ENCODE measurements at regions not wholly inside any gene's neighbourhood (a gene's known extent, or its start where the extent isn't known, plus 50 kb on each side); places are given as distances from the start of the nearest gene placed in this dataset.
"Not testable (repeated sequence)": the region's sequence is repeated elsewhere in the genome, so short reads cannot be mapped to it uniquely, and the experiment has no call there.

DNA sequence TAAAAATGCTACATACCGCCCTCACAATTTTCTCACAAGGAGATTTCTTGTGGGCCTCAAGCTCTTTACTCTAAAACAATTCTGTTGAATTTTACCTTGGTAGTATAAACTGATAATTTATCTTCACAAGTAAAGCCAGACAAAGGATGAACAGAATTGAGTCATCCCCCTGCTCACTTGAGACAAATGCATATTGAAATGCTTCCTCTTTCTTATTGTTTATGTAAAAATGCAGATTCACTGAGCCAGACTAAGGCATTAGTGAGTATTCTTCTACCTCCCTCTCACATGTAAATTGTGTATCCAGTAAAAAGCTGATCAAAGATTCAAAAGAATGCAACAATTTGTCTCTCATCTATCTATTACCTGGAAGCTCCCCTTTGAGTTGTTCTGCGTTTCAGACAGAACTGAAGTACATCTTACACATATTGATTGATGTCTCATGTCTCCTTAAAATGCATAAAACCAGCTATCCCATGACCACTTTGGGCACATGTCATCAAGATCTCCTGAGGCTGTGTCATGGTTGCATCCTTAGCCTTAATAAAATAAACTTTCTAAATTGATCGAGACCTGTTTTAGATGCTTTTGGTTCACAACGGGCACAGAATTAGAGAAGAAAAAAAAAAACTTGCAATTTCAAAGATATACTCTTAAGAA, 743.1 kb upstream of the B3GALT2 start:
- Mint-ChIP-seq H3K27me3 (no peaks in the 10 kb centered on the region), H3K4me3 (no peak overlapping the region)

DNA sequence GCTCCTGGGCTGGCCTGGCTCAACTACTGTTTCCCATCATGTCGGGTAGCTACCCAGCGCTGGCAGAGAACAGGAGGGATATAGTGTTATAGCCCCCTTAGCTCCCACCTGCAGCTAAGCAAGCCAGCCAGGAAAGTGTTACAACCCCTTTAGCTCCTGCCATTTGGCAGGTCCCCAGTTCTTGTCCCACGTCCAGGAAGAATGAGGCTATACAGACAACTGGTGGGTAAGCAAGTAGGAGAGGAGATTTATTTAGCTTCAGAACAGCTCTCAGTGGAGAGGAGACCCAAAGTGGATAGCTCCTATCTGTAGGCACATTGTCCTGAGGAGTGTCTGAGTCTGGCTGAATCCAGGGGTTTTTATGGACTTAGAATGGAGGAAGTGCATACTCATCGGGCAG, 741.1 kb upstream of the B3GALT2 start:
- Mint-ChIP-seq H3K27me3 (no peaks in the 10 kb centered on the region), H3K4me3 (no peak overlapping the region), H3K27ac (no peak overlapping the region), H3K9me3 (ENCODE audit: low read depth) (no peaks in the 10 kb centered on the region), H3K36me3 (peaks cover 7% of the 10 kb centered on the region), H3K4me1 (ENCODE audit: low read depth) (no peaks in the 10 kb centered on the region)

More for the DNA sequence above, 743.1 kb upstream of the B3GALT2 start:
- Mint-ChIP-seq H3K36me3 (peaks cover 7% of the 10 kb centered on the region), H3K4me1 (ENCODE audit: low read depth) (no peaks in the 10 kb centered on the region), H3K9me3 (ENCODE audit: low read depth) (no peaks in the 10 kb centered on the region), H3K27ac (no peak overlapping the region)

GRCh38 chr1:193926956-193927355, 740.5 kb upstream of the B3GALT2 start:
- H3K36me3 Mint-ChIP-seq: peaks cover 7% of the 10 kb centered on the region
- no peak overlapping the region for H3K27ac Mint-ChIP-seq
- H3K27me3 Mint-ChIP-seq: no peaks in the 10 kb centered on the region
- no peaks in the 10 kb centered on the region for H3K4me1 Mint-ChIP-seq (ENCODE audit: low read depth)
- H3K4me3 Mint-ChIP-seq: no peak overlapping the region
- H3K9me3 Mint-ChIP-seq (ENCODE audit: low read depth): no peaks in the 10 kb centered on the region

- H3K27me3 Mint-ChIP-seq: no peaks in the 10 kb centered on the region
- H3K27ac Mint-ChIP-seq: no peak overlapping the region
- no peaks in the 10 kb centered on the region for H3K9me3 Mint-ChIP-seq (ENCODE audit: low read depth)
- H3K36me3 Mint-ChIP-seq: peaks cover 2% of the 10 kb centered on the region
- H3K4me3 Mint-ChIP-seq: no peak overlapping the region
- no peaks in the 10 kb centered on the region for H3K4me1 Mint-ChIP-seq (ENCODE audit: low read depth)
These were observed 733.4 kb upstream of the B3GALT2 start for GRCh38 chr1:193919827-193920226.

DNA sequence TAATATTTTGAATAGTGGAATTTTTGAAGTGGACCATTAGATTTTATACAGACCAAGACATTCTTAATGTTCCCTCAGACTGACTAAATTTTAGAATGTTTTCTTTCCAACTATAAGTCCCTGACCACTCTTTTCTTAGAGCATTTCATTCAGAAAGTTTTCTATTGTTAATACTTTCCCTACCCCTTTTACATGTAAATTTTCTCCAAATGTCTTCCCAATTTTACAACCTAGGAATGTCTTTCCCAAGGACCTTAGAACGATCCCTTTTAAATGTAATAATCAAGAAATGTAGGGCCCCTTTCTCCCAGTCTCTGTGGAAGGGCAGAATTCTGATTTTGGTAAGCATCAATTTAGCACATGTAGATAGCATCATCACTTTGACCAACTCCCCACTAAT, 730.0 kb upstream of the B3GALT2 start:
- Mint-ChIP-seq H3K4me1 (ENCODE audit: low read depth) (no peaks in the 10 kb centered on the region), H3K36me3 (peaks cover 2% of the 10 kb centered on the region), H3K9me3 (ENCODE audit: low read depth) (no peaks in the 10 kb centered on the region), H3K4me3 (no peak overlapping the region), H3K27me3 (no peaks in the 10 kb centered on the region), H3K27ac (no peak overlapping the region)

DNA sequence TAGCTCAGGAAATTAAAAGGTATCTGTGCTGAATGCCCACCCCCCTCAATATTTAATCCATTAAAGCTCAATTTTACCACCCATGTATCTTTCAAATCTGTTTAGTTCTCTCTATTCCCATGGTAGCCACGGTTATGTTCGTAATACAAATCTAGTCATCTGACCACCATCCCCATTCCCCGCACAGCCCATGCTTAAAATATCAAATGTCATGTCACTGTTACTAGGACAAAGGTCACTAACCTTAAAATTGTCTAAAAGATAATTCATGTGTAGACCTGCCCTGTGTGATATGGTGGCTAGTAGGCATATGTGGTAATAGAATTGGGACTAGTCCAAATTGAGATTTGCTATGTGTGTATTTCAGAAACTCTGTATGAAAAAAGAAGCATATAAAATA, 728.5 kb upstream of the B3GALT2 start:
- Mint-ChIP-seq H3K27ac (no peak overlapping the region), H3K9me3 (ENCODE audit: low read depth) (no peaks in the 10 kb centered on the region), H3K36me3 (peaks cover 5% of the 10 kb centered on the region), H3K4me3 (no peak overlapping the region), H3K27me3 (no peaks in the 10 kb centered on the region), H3K4me1 (ENCODE audit: low read depth) (no peaks in the 10 kb centered on the region)

DNA sequence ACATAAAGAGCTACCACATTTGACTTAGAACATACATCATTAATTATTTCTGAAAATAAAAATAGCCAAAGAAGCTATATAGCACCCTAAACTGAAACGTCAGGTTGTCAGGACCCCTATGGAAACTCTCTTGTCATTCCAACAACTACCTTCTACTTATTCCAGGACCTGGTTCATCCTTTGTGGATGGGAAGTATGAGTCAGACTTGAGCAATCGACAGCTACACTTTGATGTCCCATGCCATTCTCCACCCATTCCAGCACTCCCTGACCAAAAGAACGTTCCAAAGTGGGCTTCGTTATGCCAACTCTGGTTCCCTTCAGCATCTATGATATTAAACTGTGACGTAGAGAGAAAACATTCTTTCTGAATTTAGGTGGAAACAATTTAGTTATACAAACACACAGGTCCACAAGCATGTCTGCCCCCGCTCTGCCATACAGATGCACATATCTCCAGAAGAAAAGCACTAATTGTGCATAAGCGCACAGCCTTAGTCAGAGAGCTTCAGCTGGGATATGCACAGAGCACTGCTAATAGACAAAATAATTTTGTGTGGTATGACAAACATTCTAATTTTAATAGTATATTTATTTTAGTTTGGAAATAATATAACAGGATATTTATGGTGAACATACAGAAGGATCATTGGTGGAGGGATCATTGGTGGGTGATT, 723.1 kb upstream of the B3GALT2 start:
- H3K27me3 Mint-ChIP-seq: no peaks in the 10 kb centered on the region
- no peaks in the 10 kb centered on the region for H3K9me3 Mint-ChIP-seq (ENCODE audit: low read depth)
- peaks cover 2% of the 10 kb centered on the region for H3K36me3 Mint-ChIP-seq
- no peaks in the 10 kb centered on the region for H3K4me1 Mint-ChIP-seq (ENCODE audit: low read depth)
- no peak overlapping the region for H3K27ac Mint-ChIP-seq
- H3K4me3 Mint-ChIP-seq: no peak overlapping the region

DNA sequence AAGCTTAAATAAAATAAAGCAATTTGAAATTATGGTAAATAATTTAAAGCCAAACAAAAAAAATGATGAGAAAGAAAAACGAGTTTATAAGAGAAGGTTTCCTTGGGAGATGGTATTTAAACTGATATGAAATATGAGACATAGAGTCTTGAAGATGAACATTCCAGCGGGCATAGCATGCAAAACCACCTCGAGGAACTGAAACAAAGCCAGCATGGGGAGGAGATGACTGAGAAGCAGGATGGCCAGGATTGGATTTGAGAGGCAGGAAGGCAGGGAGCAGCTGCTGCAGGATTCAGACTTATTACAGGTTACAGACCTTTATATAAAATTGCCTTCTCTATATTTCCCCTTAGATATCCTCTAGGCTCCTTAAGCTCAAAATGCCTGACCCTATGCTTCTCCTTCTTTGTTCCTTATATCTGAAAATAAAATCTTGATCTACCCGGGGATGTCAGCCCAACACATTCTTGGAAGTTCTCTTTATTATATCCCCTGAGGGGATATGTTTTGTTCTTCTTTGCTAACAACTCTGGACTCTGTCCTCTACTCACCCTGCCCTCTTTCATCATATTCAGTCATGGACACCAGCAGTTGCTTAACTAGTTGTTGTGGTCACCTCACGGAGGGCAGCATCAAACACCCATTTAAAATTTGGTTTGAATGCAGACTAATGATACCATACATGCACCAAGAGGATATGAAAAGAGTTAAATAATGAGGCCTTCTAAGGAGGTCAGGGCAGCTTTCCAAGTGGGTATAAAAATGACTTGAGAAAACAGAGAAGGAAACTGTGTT, 719.1 kb upstream of the B3GALT2 start:
- H3K4me3 Mint-ChIP-seq: no peak overlapping the region
- peaks cover 4% of the 10 kb centered on the region for H3K36me3 Mint-ChIP-seq
- H3K9me3 Mint-ChIP-seq (ENCODE audit: low read depth): no peaks in the 10 kb centered on the region
- no peak overlapping the region for H3K27ac Mint-ChIP-seq
- H3K27me3 Mint-ChIP-seq: no peaks in the 10 kb centered on the region
- no peaks in the 10 kb centered on the region for H3K4me1 Mint-ChIP-seq (ENCODE audit: low read depth)

- H3K4me1 Mint-ChIP-seq (ENCODE audit: low read depth): no peaks in the 10 kb centered on the region
- peaks cover 6% of the 10 kb centered on the region for H3K9me3 Mint-ChIP-seq (ENCODE audit: low read depth)
- H3K27ac Mint-ChIP-seq: no peak overlapping the region
- no peaks in the 10 kb centered on the region for H3K27me3 Mint-ChIP-seq
- H3K36me3 Mint-ChIP-seq: peaks cover 5% of the 10 kb centered on the region
- no peak overlapping the region for H3K4me3 Mint-ChIP-seq
These were observed 705.4 kb upstream of the B3GALT2 start for GRCh38 chr1:193891788-193892187.

DNA sequence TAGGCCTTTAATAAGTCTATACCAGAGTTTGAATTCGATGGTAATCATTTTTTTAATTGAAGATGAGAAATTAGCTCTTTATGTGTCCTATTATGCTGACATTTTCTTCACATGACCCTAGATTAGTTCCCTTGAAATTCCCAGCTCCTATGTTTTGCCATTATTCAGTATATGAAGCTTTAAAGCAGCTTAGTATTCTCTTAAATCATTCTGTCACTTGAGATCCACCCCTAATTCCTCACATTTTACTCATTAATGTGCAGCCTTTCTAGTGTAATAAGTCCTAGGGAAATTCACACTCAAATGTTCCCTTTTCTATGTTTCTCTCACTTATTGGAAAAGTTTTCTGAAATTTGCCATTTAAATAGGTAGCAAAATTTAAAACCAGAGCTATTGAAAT, 704.5 kb upstream of the B3GALT2 start:
- H3K27me3 Mint-ChIP-seq: no peaks in the 10 kb centered on the region
- H3K4me3 Mint-ChIP-seq: no peak overlapping the region
- H3K9me3 Mint-ChIP-seq (ENCODE audit: low read depth): peaks cover 6% of the 10 kb centered on the region
- peaks cover 5% of the 10 kb centered on the region for H3K36me3 Mint-ChIP-seq
- no peak overlapping the region for H3K27ac Mint-ChIP-seq
- no peaks in the 10 kb centered on the region for H3K4me1 Mint-ChIP-seq (ENCODE audit: low read depth)

DNA sequence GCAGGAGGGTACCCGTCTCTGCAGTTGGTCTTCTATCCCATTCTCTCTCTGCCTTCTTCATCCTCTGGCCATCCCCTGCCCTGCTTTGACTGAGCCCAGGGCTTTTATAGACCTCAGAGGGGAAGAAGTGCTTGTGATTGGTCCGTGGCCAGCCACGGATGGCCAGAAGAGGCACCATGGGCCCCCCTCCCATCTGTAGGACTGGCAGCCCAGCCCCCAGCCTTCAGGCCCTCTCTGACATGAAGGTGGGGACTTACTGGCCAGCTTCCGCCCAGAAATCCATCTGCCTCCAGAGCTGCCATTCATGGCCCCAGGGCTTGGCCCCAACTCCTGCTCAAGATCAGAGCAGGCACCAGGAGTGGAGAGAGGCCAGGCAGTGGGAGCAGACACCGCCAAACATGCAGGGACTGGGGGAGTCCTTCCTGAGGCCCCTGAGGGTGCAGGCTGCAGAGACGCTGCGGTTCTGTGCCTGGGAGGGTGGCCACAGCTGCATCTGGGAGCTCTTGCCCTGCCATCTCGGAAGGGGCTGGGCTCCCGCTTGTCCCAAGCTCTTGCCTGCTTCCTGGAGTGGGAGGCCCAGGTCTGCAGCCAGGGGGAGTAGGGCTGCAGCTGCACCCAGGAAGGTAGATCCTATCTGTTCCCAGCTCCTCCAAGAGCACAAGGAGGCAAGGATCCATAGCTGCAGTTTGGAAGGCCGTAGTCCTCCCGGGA, 698.6 kb upstream of the B3GALT2 start:
- peaks cover 6% of the 10 kb centered on the region for H3K9me3 Mint-ChIP-seq (ENCODE audit: low read depth)
- no peak overlapping the region for H3K4me3 Mint-ChIP-seq
- no peaks in the 10 kb centered on the region for H3K4me1 Mint-ChIP-seq (ENCODE audit: low read depth)
- peaks cover 5% of the 10 kb centered on the region for H3K36me3 Mint-ChIP-seq
- no peak overlapping the region for H3K27ac Mint-ChIP-seq
- no peaks in the 10 kb centered on the region for H3K27me3 Mint-ChIP-seq

DNA sequence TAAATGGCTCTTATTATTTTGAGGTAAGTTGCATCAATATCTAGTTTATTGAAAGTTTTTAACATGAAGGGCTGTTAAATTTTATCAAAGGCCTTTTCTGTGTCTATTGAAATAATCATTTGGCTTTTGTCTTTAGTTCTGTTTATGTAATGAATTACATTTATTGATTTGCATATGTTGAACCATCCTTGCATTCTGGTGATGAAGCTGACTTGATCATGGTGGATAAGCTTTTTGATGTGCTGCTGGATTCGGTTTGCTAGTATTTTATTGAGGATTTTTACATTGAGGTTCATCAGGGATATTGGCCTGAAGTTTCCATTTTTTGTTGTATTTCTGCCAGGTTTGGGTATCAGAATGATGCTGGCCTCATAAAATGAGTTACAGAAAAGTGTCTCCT, 691.5 kb upstream of the B3GALT2 start:
- H3K36me3 Mint-ChIP-seq: peaks cover 13% of the 10 kb centered on the region
- H3K4me3 Mint-ChIP-seq; H3K9me3 Mint-ChIP-seq (ENCODE audit: low read depth); H3K4me1 Mint-ChIP-seq (ENCODE audit: low read depth); H3K27ac Mint-ChIP-seq; H3K27me3 Mint-ChIP-seq: not testable (repeated sequence)

- Mint-ChIP-seq H3K27me3 (no peaks in the 10 kb centered on the region), H3K4me1 (ENCODE audit: low read depth) (no peaks in the 10 kb centered on the region), H3K27ac (no peak overlapping the region), H3K36me3 (peaks cover 2% of the 10 kb centered on the region), H3K4me3 (no peak overlapping the region), H3K9me3 (ENCODE audit: low read depth) (peaks cover 3% of the 10 kb centered on the region)
These were observed 682.0 kb upstream of the B3GALT2 start for GRCh38 chr1:193868425-193868824.

DNA sequence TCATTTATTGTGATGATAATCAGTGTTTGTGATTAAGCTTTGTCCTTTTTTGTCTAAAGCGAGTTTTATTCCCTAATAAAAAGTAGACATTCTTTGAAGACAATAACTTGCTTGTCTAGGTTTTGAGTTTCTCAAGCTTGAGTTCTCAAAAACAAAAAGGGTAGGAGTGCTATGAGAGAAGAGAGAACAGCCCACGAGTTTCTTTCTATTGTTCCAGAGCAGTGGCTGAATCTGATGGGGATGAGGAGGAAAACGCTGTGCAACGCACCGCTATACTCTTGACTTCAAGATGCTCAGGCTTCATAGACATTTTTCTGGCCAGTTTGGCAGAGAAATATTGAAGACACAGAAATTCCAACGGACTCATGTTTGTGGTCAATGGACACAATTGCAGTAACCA, 669.8 kb upstream of the B3GALT2 start:
- no peaks in the 10 kb centered on the region for H3K36me3 Mint-ChIP-seq

DNA sequence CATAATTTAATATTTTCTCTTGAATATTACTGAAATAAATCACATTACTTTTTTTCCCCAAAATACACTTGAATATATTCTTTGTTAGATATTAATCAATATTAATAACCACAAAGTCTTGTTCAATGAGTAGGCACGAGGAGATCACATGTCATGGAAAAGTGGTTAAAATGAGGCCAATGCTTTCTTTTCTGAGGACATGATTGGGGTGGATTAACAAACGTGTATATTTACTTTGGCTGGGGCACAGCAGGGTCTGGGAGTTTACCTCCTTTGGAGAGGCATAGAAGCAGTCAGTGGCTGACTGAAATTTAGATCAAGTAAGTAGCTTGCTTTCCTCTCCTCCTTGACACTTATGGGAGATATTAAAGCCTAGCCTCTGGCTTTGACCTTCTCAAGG, 664.3 kb upstream of the B3GALT2 start:
- no peaks in the 10 kb centered on the region for H3K4me1 Mint-ChIP-seq (ENCODE audit: low read depth)
- H3K9me3 Mint-ChIP-seq (ENCODE audit: low read depth): no peaks in the 10 kb centered on the region
- no peak overlapping the region for H3K27ac Mint-ChIP-seq
- no peak overlapping the region for H3K4me3 Mint-ChIP-seq
- H3K36me3 Mint-ChIP-seq: no peaks in the 10 kb centered on the region
- no peaks in the 10 kb centered on the region for H3K27me3 Mint-ChIP-seq

More for the DNA sequence above, 669.8 kb upstream of the B3GALT2 start:
- no peaks in the 10 kb centered on the region for H3K9me3 Mint-ChIP-seq (ENCODE audit: low read depth)
- H3K27me3 Mint-ChIP-seq: no peaks in the 10 kb centered on the region
- no peak overlapping the region for H3K27ac Mint-ChIP-seq
- H3K4me3 Mint-ChIP-seq: no peak overlapping the region
- no peaks in the 10 kb centered on the region for H3K4me1 Mint-ChIP-seq (ENCODE audit: low read depth)

Measured in activated naive CD8-positive, alpha-beta T cell (primary cell).